Tibial artery (tissue), 4 donors: ENCODE measurements at regions not wholly inside any gene's neighbourhood (a gene's known extent, or its start where the extent isn't known, plus 50 kb on each side); places are given as distances from the start of the nearest gene placed in this dataset.

Experiments used
- DNase-seq, 2 donors: peaks; one replicate each; pipeline ENCODE4 v3.0.0-alpha.2; 2019
- H3K27ac ChIP-seq, 2 donors: fragments of 200-600 bp; sonication (generic) in 1 of 2; 1 replicate in 1 of 2; 2 replicates in 1 of 2; pipeline ENCODE4 v1.5.1; 2018 to 2019; ENCODE audit warnings: mild to moderate bottlenecking in 1 of 2
- H3K27me3 ChIP-seq, 2 donors: fragments of 200-600 bp; sonication (generic) in 1 of 2; one replicate each; pipeline versions ENCODE4 v1.5.1 to v1.6.0; 2016 to 2019
- H3K36me3 ChIP-seq, 3 donors: fragments of 200-600 bp; sonication (generic) in 2 of 3; one replicate each; pipeline ENCODE4 v1.5.1; 2016 to 2019; ENCODE audit warnings: mild to moderate bottlenecking in 2 of 3
- H3K4me1 ChIP-seq, 4 donors: fragments of 200-600 bp; sonication (generic) in 2 of 4; 1 replicate in 3 of 4; 2 replicates in 1 of 4; pipeline ENCODE4 v1.5.1; 2016 to 2019
- H3K4me3 ChIP-seq, 2 donors: fragments of 200-600 bp; sonication (generic) in 1 of 2; 1 replicate in 1 of 2; 2 replicates in 1 of 2; pipeline ENCODE4 v1.5.1; 2018 to 2019; ENCODE audit warnings: mild to moderate bottlenecking in 2 of 2
- H3K9me3 ChIP-seq, 3 donors: fragments of 200-600 bp; sonication (generic) in 1 of 3; one replicate each; pipeline ENCODE4 v1.5.1; 2016 to 2019
- intact Hi-C: fragments of 100-400 bp; cut with DNase I; formaldehyde crosslinking; loops from one replicate; pipeline ENCODE4 v1.15.0; 2023; ENCODE audit warnings: low total_unique reads
- TF ChIP-seq, protein P1 (sequence below), 2 experiments: fragments of 200-600 bp in 1 of 2; fragments of 450-650 bp in 1 of 2; IDR thresholded peaks; one replicate each; pipeline ENCODE4 v1.5.1; 2017 to 2019; ENCODE audit warnings: antibody characterized with exemption in 2 of 2, mild to moderate bottlenecking in 1 of 2, moderate library complexity in 1 of 2

DNA sequence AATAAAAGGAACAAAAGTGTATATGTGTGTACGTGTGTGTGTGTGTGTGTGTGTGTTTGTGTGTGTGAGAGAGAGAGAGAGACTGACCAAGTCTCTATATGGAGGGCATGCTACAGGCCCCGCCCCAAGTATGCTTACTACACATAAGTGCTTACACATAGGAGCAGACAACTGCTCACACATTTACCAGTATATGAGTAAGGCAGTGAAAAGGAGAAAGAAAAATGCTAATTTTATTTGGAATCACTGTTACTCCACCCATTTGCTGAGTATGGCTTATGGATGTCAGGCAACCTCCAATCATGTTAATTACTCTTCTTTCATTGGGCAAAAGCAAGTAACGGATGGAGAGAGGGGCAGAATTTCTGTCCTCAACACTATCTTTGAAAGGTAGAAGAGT, 107.6 kb upstream of the STK26 start:
- H3K27ac ChIP-seq = no peak overlapping the region
- TF ChIP-seq, protein P1, sequence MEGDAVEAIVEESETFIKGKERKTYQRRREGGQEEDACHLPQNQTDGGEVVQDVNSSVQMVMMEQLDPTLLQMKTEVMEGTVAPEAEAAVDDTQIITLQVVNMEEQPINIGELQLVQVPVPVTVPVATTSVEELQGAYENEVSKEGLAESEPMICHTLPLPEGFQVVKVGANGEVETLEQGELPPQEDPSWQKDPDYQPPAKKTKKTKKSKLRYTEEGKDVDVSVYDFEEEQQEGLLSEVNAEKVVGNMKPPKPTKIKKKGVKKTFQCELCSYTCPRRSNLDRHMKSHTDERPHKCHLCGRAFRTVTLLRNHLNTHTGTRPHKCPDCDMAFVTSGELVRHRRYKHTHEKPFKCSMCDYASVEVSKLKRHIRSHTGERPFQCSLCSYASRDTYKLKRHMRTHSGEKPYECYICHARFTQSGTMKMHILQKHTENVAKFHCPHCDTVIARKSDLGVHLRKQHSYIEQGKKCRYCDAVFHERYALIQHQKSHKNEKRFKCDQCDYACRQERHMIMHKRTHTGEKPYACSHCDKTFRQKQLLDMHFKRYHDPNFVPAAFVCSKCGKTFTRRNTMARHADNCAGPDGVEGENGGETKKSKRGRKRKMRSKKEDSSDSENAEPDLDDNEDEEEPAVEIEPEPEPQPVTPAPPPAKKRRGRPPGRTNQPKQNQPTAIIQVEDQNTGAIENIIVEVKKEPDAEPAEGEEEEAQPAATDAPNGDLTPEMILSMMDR (IDR thresholded peaks at IDR 0.05) = no peak
- intact Hi-C loops = no loop called here

DNA sequence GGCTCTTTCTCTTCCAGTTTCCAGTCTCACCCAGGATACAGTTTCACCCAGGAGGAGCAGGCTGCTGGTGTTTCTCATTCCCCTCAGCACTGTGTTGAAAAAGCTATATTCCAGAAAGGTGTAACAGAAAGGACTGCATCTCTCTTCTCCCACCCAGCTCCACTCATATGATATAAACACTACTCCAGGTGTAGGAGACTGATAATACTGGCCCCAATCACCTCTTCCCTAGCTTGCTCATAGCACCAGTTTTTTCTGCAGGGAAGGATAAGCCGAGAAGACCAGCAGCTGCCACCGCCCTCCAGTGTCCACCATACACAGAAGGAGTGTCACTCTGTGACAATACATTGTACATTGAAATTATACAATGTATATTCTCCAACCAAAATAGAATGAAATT, 105.5 kb upstream of the STK26 start:
- TF ChIP-seq, protein P1 (IDR thresholded peaks at IDR 0.05) = no peak
- Histone ChIP-seq H3K4me3 (no peak overlapping the region), H3K9me3 (no peaks in the 10 kb centered on the region), H3K36me3 (no peaks in the 10 kb centered on the region), H3K27ac (no peak overlapping the region), H3K27me3 (no peaks in the 10 kb centered on the region), H3K4me1 (no peaks in the 10 kb centered on the region)
- no peak for DNase-seq
- intact Hi-C loops = no loop called here

More for the DNA sequence above, 107.6 kb upstream of the STK26 start:
- H3K36me3 ChIP-seq = no peaks in the 10 kb centered on the region
- no peaks in the 10 kb centered on the region for H3K9me3 ChIP-seq
- no peak overlapping the region for H3K4me3 ChIP-seq
- H3K4me1 ChIP-seq = no peaks in the 10 kb centered on the region
- no peak for DNase-seq
- no peaks in the 10 kb centered on the region for H3K27me3 ChIP-seq

- Histone ChIP-seq H3K9me3 (no peaks in the 10 kb centered on the region), H3K27me3 (no peaks in the 10 kb centered on the region), H3K36me3 (no peaks in the 10 kb centered on the region), H3K4me1 (no peaks in the 10 kb centered on the region), H3K4me3 (no peak overlapping the region), H3K27ac (no peak overlapping the region)
- intact Hi-C loops = no loop called here
- TF ChIP-seq, protein P1 (IDR thresholded peaks at IDR 0.05) = no peak
- DNase-seq = no peak
Measured at GRCh38 chrX:131918839-131919238, 104.3 kb upstream of the STK26 start.

DNA sequence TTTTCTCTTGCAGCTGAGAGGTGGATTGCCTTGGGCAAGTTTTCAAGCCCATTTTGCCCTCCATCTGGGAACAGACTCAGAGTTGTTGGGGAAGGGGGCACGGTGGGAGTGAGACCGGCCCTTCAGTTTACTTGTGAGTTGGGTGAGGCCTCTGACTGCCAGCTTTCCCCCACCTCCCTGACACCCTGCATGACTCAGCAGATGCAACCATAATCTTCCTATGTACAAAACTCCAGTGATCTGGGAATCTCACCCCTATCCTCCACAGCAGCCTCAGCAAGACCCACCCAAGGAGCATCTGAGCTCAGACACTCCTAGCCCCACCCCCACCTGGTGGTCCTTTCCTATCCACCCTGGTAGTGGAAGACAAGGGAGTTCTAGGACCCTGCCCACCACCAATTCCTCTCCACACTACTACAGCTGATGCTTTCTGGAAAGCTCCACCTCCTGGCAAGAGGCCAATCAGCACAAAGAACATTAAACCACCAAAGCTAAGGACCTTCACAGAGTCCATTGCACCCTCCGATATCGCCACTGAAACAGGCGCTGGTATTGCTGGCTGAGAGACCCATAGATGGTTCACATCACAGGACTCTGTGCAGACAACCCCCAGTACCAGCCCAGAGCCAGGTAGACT, 99.4 kb upstream of the STK26 start:
- no peaks in the 10 kb centered on the region for H3K9me3 ChIP-seq
- H3K4me1 ChIP-seq = no peaks in the 10 kb centered on the region
- no peaks in the 10 kb centered on the region for H3K27me3 ChIP-seq
- TF ChIP-seq, protein P1 (IDR thresholded peaks at IDR 0.05) = no peak
- no peak overlapping the region for H3K4me3 ChIP-seq
- DNase-seq = no peak
- intact Hi-C loops = no loop called here
- no peak overlapping the region for H3K27ac ChIP-seq
- H3K36me3 ChIP-seq = no peaks in the 10 kb centered on the region

DNA sequence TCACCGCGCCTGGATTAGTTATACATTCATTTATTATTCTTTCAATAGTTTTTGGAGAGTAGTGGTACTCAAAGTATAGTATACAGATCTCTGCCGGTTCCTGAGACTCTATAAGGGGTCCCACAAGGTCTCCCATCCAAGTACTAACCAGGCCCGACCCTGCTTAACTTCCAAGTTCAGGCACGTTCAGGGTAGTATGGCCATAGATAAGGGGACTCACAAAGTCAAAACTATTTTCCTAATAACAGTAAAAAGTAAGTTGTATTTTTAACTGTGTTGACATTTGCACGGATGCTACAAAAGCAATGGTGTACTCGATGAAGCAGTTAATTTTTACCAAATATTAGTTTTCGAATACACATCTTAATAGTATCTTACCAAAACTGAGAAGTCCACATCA, 84.4 kb upstream of the STK26 start:
- TF ChIP-seq, protein P1 (IDR thresholded peaks at IDR 0.05) = no peak
- intact Hi-C loops = no loop called here
- H3K36me3 ChIP-seq = no peaks in the 10 kb centered on the region
- H3K9me3 ChIP-seq = no peaks in the 10 kb centered on the region
- no peak overlapping the region for H3K4me3 ChIP-seq
- no peak overlapping the region for H3K27ac ChIP-seq
- no peaks in the 10 kb centered on the region for H3K4me1 ChIP-seq
- no peak for DNase-seq
- H3K27me3 ChIP-seq = no peaks in the 10 kb centered on the region

DNA sequence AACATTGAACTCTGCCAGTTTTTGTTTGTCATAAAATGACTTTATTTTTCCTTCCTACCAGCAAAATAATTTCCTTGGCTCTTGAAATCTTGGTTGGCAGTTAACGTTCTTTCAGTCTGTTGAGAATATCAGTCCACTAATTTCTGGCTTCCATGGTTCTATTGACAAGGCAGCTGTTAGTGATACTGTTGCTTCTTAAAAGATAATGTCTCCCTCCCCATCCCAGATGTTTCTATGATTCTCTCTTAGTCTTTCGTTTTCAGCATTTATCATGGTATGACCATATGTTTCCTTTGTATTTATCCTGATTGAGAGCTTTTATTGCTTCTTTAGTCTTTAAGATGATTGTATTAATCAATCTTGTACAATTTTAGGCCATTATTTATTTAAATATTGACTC, 81.1 kb upstream of the STK26 start:
- TF ChIP-seq, protein P1 (IDR thresholded peaks at IDR 0.05) = no peak
- no peak overlapping the region for H3K27ac ChIP-seq
- H3K9me3 ChIP-seq = no peaks in the 10 kb centered on the region
- no peaks in the 10 kb centered on the region for H3K36me3 ChIP-seq
- no peak overlapping the region for H3K4me3 ChIP-seq
- no peaks in the 10 kb centered on the region for H3K27me3 ChIP-seq
- H3K4me1 ChIP-seq = no peaks in the 10 kb centered on the region
- no peak for DNase-seq
- intact Hi-C loops = no loop called here
